Right lobe of liver (tissue), 4 donors: ENCODE measurements at regions not wholly inside any gene's neighbourhood (a gene's known extent, or its start where the extent isn't known, plus 50 kb on each side); places are given as distances from the start of the nearest gene placed in this dataset.

ENCODE experiments used
- POLR2A ChIP-seq: fragments of 450-650 bp; IDR thresholded peaks from one replicate; pipeline ENCODE4 v1.6.1; 2017; ENCODE audit warnings: antibody characterized with exemption, mild to moderate bottlenecking
- TF ChIP-seq, protein P1 (sequence below), 4 donors: fragments of 200-600 bp in 3 of 4; fragments of 450-650 bp in 1 of 4; IDR thresholded peaks; one replicate each; pipeline versions ENCODE4 v1.5.1 to v1.8.0; 2016 to 2022; ENCODE audit warnings: antibody characterized with exemption in 4 of 4, mild to moderate bottlenecking in 2 of 4
- donor health status: DM: no; HTN: no; CAD: no.
- donor health status: DM: no; HTN: no; CAD: no.
- donor health status: DM: no; HTN: yes; CAD: no.

DNA sequence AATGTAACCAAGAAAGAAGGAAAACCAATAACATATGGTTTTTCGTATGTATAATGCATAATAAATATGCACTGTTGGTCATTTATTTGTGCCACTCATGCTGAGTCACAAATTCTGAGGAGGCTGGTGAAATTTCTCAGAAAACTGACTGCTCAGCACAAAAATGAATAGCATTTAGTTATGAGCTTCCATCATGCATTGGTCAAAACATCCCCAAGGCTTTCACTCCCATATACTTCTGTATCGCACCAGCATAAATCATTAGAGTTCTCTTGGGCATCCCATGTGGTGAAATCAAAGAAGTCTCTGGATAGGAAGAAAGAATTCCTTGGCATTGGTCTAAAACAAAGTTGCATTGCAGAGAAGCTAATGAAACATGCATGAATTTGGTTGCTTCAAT, 785.6 kb upstream of the CDH8 start:
- TF ChIP-seq, protein P1, sequence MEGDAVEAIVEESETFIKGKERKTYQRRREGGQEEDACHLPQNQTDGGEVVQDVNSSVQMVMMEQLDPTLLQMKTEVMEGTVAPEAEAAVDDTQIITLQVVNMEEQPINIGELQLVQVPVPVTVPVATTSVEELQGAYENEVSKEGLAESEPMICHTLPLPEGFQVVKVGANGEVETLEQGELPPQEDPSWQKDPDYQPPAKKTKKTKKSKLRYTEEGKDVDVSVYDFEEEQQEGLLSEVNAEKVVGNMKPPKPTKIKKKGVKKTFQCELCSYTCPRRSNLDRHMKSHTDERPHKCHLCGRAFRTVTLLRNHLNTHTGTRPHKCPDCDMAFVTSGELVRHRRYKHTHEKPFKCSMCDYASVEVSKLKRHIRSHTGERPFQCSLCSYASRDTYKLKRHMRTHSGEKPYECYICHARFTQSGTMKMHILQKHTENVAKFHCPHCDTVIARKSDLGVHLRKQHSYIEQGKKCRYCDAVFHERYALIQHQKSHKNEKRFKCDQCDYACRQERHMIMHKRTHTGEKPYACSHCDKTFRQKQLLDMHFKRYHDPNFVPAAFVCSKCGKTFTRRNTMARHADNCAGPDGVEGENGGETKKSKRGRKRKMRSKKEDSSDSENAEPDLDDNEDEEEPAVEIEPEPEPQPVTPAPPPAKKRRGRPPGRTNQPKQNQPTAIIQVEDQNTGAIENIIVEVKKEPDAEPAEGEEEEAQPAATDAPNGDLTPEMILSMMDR (IDR thresholded peaks at IDR 0.05), result no peak
- no peak for TF ChIP-seq POLR2A
